Gastrocnemius medialis (tissue), 4 donors: ENCODE measurements at regions not wholly inside any gene's neighbourhood (a gene's known extent, or its start where the extent isn't known, plus 50 kb on each side); places are given as distances from the start of the nearest gene placed in this dataset.

ENCODE experiments used
- POLR2A ChIP-seq, 2 donors: fragments of 450-650 bp; IDR thresholded peaks; one replicate each; pipeline ENCODE4 v1.6.1; 2017; ENCODE audit warnings: antibody characterized with exemption in 2 of 2, mild to moderate bottlenecking in 2 of 2, moderate library complexity in 2 of 2
- TF ChIP-seq, protein P1 (sequence below), 5 experiments: fragments of 450-650 bp in 3 of 5; fragments of 200-600 bp in 2 of 5; sonication (generic) in 2 of 5; IDR thresholded peaks in 4 of 5; conservative IDR thresholded peaks in 1 of 5; 1 replicate in 4 of 5; 2 replicates in 1 of 5; pipeline ENCODE4 v1.5.1; 2016 to 2019; ENCODE audit warnings: antibody characterized with exemption in 5 of 5, mild to moderate bottlenecking in 3 of 5, moderate library complexity in 3 of 5

DNA sequence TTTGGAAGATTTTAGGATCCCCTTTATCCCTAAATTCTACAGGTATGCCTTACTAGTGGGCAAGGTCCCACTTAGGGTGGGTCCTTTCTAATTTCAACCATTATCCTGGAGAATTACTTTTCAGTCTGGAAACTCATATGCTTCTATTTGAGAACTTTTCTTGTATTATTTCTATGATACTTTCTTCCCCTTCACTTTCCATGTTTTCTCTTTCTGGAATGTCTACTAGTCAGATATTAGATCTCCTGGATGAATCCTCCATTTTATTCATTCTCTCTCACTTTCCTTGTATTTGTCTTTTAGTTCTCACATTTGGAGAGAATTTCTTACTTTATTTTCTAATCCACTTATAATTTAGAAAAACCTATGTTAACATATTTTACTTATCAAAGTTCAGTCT, 83.9 kb upstream of the SIPA1L2 start:
- TF ChIP-seq, protein P1, sequence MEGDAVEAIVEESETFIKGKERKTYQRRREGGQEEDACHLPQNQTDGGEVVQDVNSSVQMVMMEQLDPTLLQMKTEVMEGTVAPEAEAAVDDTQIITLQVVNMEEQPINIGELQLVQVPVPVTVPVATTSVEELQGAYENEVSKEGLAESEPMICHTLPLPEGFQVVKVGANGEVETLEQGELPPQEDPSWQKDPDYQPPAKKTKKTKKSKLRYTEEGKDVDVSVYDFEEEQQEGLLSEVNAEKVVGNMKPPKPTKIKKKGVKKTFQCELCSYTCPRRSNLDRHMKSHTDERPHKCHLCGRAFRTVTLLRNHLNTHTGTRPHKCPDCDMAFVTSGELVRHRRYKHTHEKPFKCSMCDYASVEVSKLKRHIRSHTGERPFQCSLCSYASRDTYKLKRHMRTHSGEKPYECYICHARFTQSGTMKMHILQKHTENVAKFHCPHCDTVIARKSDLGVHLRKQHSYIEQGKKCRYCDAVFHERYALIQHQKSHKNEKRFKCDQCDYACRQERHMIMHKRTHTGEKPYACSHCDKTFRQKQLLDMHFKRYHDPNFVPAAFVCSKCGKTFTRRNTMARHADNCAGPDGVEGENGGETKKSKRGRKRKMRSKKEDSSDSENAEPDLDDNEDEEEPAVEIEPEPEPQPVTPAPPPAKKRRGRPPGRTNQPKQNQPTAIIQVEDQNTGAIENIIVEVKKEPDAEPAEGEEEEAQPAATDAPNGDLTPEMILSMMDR (IDR thresholded peaks at IDR 0.05 in 4 of 5, conservative IDR thresholded peaks at IDR 0.05 in 1 of 5), result no peak
- no peak for TF ChIP-seq POLR2A (IDR thresholded peaks at IDR 0.05)
